ENCODE measurements at regions not wholly inside any gene's neighbourhood (a gene's known extent, or its start where the extent isn't known, plus 50 kb on each side); places are given as distances from the start of the nearest gene placed in this dataset.
A peak's percentile ranks its signal among the peaks of the same experiment; 100 is the strongest.

- no peak for DNase-seq (ENCODE audit: insufficient read length, low spot score)
- no peak for FAIRE-seq
Observed at GRCh38 chr16:85327731-85328675, 215.7 kb upstream of the CIBAR2 start.

GRCh38 chr16:85328676-85329058 lies 216.4 kb upstream of the CIBAR2 start:
- DNase-seq (ENCODE audit: insufficient read length, low spot score): no peak
- no peak for FAIRE-seq
- TF ChIP-seq POLR2A (IDR thresholded peaks at IDR 0.05; ENCODE audit: low read depth, low read length): no peak

More at GRCh38 chr16:85327731-85328675, 215.7 kb upstream of the CIBAR2 start:
- no peak for TF ChIP-seq POLR2A (IDR thresholded peaks at IDR 0.05; ENCODE audit: low read depth, low read length)

- peak; percentile 58 for DNase-seq (ENCODE audit: insufficient read length, low spot score)
Observed at GRCh38 chr16:85329059-85329812, 217.0 kb upstream of the CIBAR2 start.

GRCh38 chr16:85330006-85330693 lies 217.9 kb upstream of the CIBAR2 start:
- DNase-seq (ENCODE audit: insufficient read length, low spot score) (no peak), FAIRE-seq (no peak)
- TF ChIP-seq POLR2A (IDR thresholded peaks at IDR 0.05; ENCODE audit: low read depth, low read length): no peak

More at GRCh38 chr16:85329059-85329812, 217.0 kb upstream of the CIBAR2 start:
- FAIRE-seq: no peak
- TF ChIP-seq POLR2A (IDR thresholded peaks at IDR 0.05; ENCODE audit: low read depth, low read length): no peak

- peak; percentile 80 for DNase-seq (ENCODE audit: insufficient read length, low spot score)
- FAIRE-seq: no peak
- TF ChIP-seq POLR2A (IDR thresholded peaks at IDR 0.05; ENCODE audit: low read depth, low read length): no peak
Observed at GRCh38 chr16:85330694-85331188, 218.5 kb upstream of the CIBAR2 start.

GRCh38 chr16:85331688-85332087 lies 219.4 kb upstream of the CIBAR2 start:
- no peak for DNase-seq (ENCODE audit: insufficient read length, low spot score)
- no peak for FAIRE-seq

GRCh38 chr16:85332175-85332574 lies 219.9 kb upstream of the CIBAR2 start:
- FAIRE-seq (no peak), DNase-seq (ENCODE audit: insufficient read length, low spot score) (no peak)
- TF ChIP-seq POLR2A (IDR thresholded peaks at IDR 0.05; ENCODE audit: low read depth, low read length): no peak

More at GRCh38 chr16:85331688-85332087, 219.4 kb upstream of the CIBAR2 start:
- no peak for TF ChIP-seq POLR2A (IDR thresholded peaks at IDR 0.05; ENCODE audit: low read depth, low read length)

GRCh38 chr16:85333337-85333736 lies 221.1 kb upstream of the CIBAR2 start:
- FAIRE-seq (no peak), DNase-seq (ENCODE audit: insufficient read length, low spot score) (no peak)
- TF ChIP-seq POLR2A (IDR thresholded peaks at IDR 0.05; ENCODE audit: low read depth, low read length): no peak

- FAIRE-seq (no peak), DNase-seq (ENCODE audit: insufficient read length, low spot score) (no peak)
- TF ChIP-seq POLR2A (IDR thresholded peaks at IDR 0.05; ENCODE audit: low read depth, low read length): no peak
Observed at GRCh38 chr16:85333744-85334640, 221.7 kb upstream of the CIBAR2 start.

- TF ChIP-seq POLR2A (IDR thresholded peaks at IDR 0.05; ENCODE audit: low read depth, low read length): no peak
- DNase-seq (ENCODE audit: insufficient read length, low spot score) (no peak), FAIRE-seq (no peak)
Observed at GRCh38 chr16:85334718-85335583, 222.7 kb upstream of the CIBAR2 start.

- no peak for FAIRE-seq
- DNase-seq (ENCODE audit: insufficient read length, low spot score): no peak
- no peak for TF ChIP-seq POLR2A (IDR thresholded peaks at IDR 0.05; ENCODE audit: low read depth, low read length)
Observed at GRCh38 chr16:85335584-85336491, 223.6 kb upstream of the CIBAR2 start.
